H7 (cell line): ENCODE measurements at regions not wholly inside any gene's neighbourhood (a gene's known extent, or its start where the extent isn't known, plus 50 kb on each side); places are given as distances from the start of the nearest gene placed in this dataset.

Experiments used
- DNase-seq: peaks from one replicate; pipeline ENCODE4 v3.0.0; 2012
- H3K27me3 ChIP-seq: 2 replicates; pipeline ENCODE4 v1.6.0; 2011; ENCODE audit warnings: mild to moderate bottlenecking, low read length; ENCODE audit not compliant: control insufficient read depth, insufficient read depth
- H3K36me3 ChIP-seq: replicated peaks from 2 replicates; pipeline ENCODE4 v1.5.1; 2011; ENCODE audit warnings: low read length; ENCODE audit not compliant: control insufficient read depth, insufficient read depth
- H3K4me3 ChIP-seq: 2 replicates; pipeline ENCODE4 v1.5.1; 2011; ENCODE audit warnings: low read depth, mild to moderate bottlenecking, control low read depth, low read length, moderate library complexity; ENCODE audit not compliant: insufficient read depth

DNA sequence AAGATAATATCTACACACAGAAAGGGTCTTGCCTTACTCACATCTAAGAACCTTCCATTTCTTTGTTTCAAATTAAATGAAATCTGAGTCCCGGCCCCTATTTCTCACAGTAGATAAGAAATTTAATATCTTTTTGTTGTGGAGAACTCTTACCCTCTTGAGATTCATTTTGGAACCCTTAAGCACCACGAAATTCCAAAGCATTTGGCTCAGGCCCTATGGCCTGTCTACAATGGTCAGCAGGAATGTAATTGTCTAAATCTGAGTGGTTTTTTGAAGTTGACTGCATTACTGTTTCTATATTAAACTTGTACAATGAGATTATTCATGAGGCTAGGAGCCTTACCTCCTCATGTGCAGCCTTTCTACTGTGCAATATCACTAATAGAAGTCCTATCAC lies 723.3 kb downstream of the TSN start:
- no peak for DNase-seq
- Histone ChIP-seq H3K36me3 (no peaks in the 10 kb centered on the region), H3K4me3 (no peak overlapping the region), H3K27me3 (no peaks in the 10 kb centered on the region)

DNA sequence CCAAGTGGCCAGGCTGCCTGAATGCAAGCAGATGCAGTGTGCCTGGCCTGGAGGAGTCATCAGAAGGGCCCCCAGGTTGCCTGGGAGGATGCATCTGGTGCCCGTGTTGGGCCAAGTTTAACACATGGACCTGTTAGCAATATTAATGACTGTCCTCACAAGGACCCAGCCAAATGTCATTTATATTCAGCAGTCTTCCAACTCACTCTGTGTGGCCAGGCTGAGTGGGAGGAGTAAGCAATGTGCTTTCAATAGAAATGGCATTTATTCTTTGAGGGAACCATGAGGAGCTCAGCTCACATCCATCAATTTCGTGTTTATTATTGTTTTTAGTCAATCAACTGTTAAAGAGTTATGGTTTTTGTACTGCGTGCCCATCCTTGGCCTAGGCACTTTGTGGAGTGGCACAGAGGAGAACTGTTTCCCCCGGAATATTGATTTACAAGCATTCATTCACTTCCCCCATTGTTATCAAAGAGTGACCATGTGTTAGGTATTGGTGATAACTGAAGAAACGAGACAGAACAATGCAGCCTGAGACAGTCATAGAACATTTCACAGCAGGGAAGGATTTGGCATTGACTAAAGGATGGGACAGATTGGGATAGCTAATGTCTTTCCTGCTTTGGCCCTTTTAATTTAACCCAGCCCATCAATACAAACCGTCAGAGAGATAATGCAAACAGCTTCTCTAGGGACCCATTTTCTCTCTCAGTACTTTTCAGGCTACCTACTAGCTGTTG lies 725.2 kb downstream of the TSN start:
- Histone ChIP-seq H3K4me3 (no peak overlapping the region), H3K27me3 (no peaks in the 10 kb centered on the region), H3K36me3 (no peaks in the 10 kb centered on the region)
- no peak for DNase-seq

DNA sequence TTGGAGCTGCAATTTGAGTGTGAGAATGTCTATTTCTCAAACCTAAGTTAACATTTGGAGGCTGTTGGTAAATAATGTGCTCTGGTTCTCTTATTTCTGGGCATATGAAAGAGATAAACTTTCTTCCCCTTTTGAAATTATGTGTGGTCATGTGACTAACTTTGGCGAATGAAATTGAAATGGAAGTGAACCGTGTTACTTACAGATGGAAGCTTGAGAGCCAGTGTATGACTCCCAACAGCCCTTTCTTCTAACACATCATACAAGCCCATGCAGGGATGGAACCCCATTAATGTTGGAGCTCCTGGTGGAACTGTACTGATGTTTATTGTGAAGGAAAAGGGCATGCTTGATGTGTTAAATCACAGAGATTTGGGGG lies 725.8 kb downstream of the TSN start:
- DNase-seq = no peak
- H3K27me3 ChIP-seq = no peaks in the 10 kb centered on the region
- no peak overlapping the region for H3K4me3 ChIP-seq
- H3K36me3 ChIP-seq = no peaks in the 10 kb centered on the region

DNA sequence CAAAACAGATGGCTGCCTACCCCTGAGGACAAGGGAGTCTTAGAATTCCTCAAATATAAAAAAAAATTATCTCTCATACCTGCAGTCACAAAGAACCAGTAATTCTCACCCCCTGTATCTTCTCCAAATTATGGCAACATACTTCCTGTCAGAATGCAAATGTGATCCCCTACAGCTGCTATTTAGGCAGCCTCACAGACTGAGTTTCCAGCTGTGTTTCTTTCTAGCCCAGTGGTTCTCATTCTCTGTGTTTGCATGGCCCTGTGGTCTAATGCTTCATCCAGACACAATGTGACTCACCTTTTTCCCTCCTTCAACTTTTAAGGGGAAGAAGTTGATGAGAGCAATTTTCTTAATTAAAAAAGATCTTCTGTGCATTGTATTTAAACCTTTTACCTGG lies 726.3 kb downstream of the TSN start:
- DNase-seq = peak; percentile 13
- Histone ChIP-seq H3K27me3 (no peaks in the 10 kb centered on the region), H3K4me3 (no peak overlapping the region), H3K36me3 (no peaks in the 10 kb centered on the region)

DNA sequence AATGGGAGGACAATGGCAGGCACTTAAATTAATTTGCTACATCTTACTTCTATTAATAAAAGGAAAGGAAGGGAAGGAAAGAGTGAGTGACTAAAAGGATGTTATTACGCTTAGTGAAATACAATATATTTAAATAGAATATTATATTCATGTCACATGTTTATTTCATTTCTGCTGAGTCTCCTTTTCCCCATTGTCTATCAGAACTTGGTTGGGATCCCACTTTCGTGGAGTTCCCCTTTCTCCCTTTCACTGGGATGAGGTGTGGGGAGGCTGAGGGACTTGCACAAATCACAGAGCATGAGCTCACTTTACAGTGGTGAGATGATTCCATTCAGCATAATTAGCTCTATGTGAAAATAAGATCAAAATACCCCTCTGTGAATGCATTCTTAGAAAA lies 730.6 kb downstream of the TSN start:
- no peak overlapping the region for H3K4me3 ChIP-seq
- no peak for DNase-seq
- no peaks in the 10 kb centered on the region for H3K36me3 ChIP-seq
- no peaks in the 10 kb centered on the region for H3K27me3 ChIP-seq

DNA sequence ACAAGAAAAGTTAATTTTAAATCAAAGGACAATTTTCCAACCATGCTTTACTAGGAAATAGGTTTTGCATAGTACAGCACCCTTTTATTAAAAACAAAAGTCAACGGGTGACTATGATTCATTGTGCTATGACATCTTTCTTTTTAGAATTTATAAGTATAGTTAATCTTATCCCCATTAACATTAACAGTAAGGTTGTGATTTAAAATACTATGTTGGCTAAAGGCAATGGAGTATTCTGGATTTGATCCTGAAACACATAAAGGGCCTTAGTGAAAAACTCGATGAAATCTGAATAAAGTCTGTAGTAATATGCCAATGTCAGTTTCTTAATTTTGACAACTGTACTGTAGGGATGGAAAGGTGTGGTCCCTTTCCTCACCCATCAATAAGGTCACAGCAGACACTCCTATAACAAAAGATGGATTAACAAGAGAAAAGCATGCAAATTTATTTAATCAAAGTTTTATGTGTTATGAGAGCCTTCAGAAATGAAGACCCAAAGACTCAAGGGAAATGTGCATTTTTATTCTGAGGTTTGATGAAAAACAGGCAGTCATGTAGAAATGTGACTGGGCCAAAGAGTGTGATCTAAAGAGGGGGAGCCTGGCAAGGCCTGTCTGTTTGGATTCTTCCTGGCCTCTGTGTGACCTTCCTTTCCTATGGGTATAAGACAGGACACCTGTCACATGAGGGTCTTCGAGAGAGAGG lies 731.4 kb downstream of the TSN start:
- Histone ChIP-seq H3K4me3 (no peak overlapping the region), H3K36me3 (no peaks in the 10 kb centered on the region), H3K27me3 (no peaks in the 10 kb centered on the region)
- no peak for DNase-seq

DNA sequence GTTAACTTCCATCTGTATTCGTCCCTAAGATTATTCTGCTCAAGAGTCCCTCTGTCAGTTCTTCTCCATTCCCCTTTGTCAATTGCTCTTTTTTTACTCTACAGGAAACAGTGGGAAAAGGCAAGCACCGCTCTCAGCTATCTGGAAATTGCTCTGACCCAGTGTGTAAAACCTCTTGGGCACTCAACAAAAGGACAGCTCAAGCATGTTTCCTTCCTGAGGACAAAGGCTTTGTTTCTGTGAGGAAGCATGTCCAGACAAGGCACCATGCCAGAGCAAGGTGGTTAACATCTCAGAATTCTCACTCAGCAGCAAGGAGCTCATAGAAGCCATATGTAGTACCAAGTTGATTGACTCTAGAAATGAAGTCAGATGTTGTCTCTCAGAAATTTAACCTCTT lies 735.6 kb downstream of the TSN start:
- H3K4me3 ChIP-seq = no peak overlapping the region

DNA sequence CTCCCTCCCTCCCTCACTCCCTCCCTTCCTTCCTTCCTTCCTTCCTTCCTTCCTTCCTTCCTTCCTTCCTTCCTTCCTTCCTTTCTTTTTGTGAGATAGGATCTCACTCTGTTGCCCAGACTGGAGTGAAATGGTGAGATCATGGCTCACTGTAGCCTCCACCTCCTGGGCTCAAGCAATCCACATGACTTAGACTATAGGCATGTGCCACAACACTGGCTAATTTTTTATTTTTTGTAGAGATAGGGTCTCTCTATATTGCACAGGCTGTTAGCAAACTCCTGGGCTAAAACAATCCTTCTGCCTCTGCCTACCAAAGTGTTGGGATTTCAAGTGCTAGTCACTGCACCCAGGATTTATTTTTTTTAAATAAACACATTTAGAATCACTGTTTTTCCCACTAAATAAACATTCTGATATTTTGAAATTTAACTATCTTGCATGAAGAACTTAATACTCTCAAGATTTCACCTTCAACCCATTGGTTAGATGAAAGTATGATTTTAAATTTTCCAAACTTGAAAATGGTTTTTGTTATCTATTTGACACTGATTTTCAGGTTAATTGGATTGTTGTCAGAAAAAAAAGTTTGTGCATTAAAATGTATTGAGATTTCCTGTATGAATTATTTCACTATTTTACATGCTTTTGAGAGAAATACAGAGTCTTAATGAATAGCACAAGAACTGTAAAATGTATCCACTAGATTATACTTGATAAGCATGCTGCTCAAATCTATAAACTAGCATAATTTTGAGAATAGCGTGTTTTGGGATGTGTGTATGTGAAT lies 745.1 kb downstream of the TSN start:
- no peaks in the 10 kb centered on the region for H3K27me3 ChIP-seq
- no peaks in the 10 kb centered on the region for H3K36me3 ChIP-seq
- H3K4me3 ChIP-seq = no peak overlapping the region
- DNase-seq = no peak

More for the DNA sequence above, 735.6 kb downstream of the TSN start:
- no peaks in the 10 kb centered on the region for H3K36me3 ChIP-seq
- H3K27me3 ChIP-seq = no peaks in the 10 kb centered on the region
- no peak for DNase-seq

DNA sequence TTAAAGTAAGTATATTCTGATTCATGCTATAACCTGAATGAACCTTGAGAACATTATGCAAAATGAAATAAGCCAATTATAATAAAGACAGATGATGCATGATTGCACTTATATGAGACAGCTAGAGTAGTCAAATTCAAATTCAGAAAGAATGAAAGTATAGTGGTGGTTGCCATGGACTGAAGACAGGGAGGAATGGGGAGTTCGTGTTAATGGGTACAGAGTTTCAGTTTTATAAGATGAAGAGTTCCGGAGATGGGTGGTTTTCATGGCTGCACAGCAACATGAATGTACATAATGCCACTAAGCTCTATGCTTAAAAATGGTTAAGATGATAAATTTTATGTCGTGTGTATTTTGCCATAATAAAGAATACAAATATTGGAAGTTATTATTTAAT lies 751.2 kb downstream of the TSN start:
- DNase-seq = no peak
- Histone ChIP-seq H3K36me3 (no peaks in the 10 kb centered on the region), H3K27me3 (no peaks in the 10 kb centered on the region), H3K4me3 (no peak overlapping the region)

DNA sequence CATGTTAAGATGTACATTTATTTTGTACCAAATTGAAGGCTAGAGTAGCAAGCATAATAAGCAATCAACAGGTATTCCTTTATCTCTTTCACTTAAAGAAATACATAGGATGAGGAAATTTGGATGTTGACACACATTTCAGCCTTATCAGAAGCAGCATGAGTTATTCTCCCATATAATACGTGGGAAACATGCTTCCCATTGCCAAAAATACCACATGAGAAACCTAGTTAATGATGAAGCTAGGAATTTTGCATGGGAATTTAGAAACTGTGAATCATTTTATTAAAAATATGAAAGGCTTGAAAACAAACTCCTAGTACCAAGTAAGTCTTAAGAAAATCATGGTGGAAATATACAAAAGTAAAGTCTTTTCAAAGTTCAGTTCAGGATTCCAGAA lies 751.8 kb downstream of the TSN start:
- DNase-seq = no peak
- Histone ChIP-seq H3K27me3 (no peaks in the 10 kb centered on the region), H3K4me3 (no peak overlapping the region), H3K36me3 (no peaks in the 10 kb centered on the region)

DNA sequence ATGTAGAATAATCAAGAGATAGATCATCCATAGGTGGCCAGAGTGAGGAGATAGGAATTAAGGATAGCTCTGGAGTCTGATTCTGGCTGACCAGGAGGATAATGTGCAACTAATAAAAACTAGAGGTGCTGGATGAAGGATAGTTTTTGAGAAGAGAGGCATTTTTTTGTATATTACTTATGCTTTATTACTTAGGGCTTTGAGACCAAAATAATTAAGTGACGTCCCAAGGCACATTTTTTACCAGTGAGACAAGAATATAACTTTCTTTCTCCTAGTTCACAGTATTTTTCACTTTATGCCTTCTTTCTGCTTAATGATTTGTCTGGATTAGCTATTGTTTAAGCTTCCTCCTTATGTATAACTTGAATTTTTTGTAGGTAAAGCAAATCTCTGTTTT lies 756.6 kb downstream of the TSN start:
- no peak for DNase-seq
- H3K4me3 ChIP-seq = no peak overlapping the region
- no peaks in the 10 kb centered on the region for H3K36me3 ChIP-seq
- no peaks in the 10 kb centered on the region for H3K27me3 ChIP-seq

DNA sequence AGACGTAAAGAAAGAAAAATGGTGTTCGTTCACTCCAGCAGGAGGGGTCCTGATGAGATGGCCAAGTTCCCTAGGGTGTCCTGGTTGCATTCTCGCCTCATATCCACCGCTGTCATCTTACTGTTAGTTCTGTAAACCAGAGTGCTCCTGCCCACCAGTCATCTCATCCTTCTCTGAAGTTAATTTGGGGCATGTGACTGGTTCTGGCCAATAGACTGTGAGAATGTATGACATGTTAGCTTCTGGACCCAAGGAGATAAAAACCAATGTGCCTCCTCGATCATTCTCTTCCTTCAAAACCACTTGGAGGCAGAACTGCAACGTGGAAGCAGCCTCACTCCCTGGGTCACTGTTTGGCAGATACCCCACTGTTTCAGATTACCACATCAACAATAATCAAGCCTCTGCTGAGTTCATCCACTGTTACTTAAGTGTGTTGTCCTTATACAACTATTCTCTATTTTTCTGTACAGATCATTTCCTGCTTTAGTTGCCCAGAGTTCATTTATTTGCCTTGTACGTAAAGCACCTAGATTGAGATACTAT lies 759.1 kb downstream of the TSN start:
- H3K36me3 ChIP-seq = no peaks in the 10 kb centered on the region
- no peak overlapping the region for H3K4me3 ChIP-seq
- no peaks in the 10 kb centered on the region for H3K27me3 ChIP-seq
- no peak for DNase-seq

DNA sequence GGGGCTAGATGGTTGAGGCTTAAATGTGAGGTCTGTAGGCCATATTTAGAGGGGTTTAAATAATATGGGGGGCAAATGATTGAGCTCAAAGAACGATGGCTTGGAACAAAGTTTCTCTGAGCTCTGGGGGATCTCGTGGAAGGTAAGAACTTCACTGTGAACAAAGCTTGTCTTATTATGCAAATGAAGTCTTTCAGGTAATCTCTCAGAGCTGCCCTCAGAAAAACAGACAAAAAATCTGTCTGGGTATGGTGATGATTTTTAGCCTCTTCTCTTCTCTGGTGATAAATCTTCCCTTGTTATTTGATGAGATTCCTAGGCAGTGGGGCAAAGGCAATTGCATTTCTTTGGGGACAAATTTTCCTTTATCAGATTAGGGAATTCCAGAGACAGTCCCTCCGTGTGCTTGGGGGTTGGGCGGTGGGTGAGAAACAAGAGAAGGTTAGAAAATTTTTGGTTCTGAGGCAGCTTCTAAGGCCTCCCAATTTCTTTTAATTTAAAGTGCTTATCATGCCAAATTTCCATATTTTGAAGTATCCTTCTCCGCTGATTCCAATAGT lies 760.4 kb downstream of the TSN start:
- H3K4me3 ChIP-seq = no peak overlapping the region
- no peaks in the 10 kb centered on the region for H3K27me3 ChIP-seq
- DNase-seq = no peak

DNA sequence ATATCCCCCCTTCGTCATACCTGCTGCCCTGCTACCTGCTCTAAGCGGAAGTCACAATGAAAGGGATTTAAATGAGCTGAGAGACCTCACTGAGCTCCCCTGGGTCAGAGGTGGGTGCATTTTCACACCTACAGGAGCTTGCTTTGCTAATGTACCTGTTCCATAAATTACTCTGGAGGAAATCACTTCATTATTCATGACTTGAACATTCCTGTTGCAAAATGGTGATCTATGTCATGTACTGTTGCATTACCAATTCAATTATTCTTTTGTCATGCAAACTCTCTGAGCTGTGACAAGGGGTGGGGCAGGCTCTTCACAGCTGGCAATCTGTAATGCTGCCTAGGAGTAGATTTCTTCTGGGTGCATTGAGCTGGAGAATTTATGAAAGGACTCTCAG lies 761.3 kb downstream of the TSN start:
- Histone ChIP-seq H3K4me3 (no peak overlapping the region), H3K36me3 (no peaks in the 10 kb centered on the region), H3K27me3 (no peaks in the 10 kb centered on the region)
- DNase-seq = peak; percentile 33

More for the DNA sequence above, 760.4 kb downstream of the TSN start:
- no peaks in the 10 kb centered on the region for H3K36me3 ChIP-seq
